Stimulated activated CD8-positive, alpha-beta memory T cell treated with anti-CD3 and anti-CD28 coated beads, Interleukin-4, amount 100 ng/mL, for 1 hour (primary cell): ENCODE measurements at regions not wholly inside any gene's neighbourhood (a gene's known extent, or its start where the extent isn't known, plus 50 kb on each side); places are given as distances from the start of the nearest gene placed in this dataset.
A peak's percentile ranks its signal among the peaks of the same experiment; 100 is the strongest.

Experiments used
- DNase-seq, 2 donors: peaks; one replicate each; pipeline ENCODE4 v3.0.0-alpha.2; 2020; ENCODE audit warnings: low read depth in 2 of 2, low spot score in 1 of 2

- DNase-seq: no peak
These were observed 105.6 kb upstream of the ARID2 start for GRCh38 chr12:45623940-45624339.

- no peak for DNase-seq
These were observed 102.5 kb upstream of the ARID2 start for GRCh38 chr12:45626965-45627364.

GRCh38 chr12:45627407-45628069, 102.0 kb upstream of the ARID2 start:
- DNase-seq: no peak

- no peak for DNase-seq
These were observed 100.2 kb upstream of the ARID2 start for GRCh38 chr12:45629292-45629691.

GRCh38 chr12:45633733-45634132, 95.8 kb upstream of the ARID2 start:
- no peak for DNase-seq

- no peak for DNase-seq
These were observed 95.1 kb upstream of the ARID2 start for GRCh38 chr12:45634273-45634917.

- DNase-seq: no peak
These were observed 92.3 kb upstream of the ARID2 start for GRCh38 chr12:45637242-45637641.

GRCh38 chr12:45637706-45638105, 91.8 kb upstream of the ARID2 start:
- no peak for DNase-seq

- DNase-seq: no peak
These were observed 91.1 kb upstream of the ARID2 start for GRCh38 chr12:45638386-45638785.

GRCh38 chr12:45644541-45644940, 85.0 kb upstream of the ARID2 start:
- no peak for DNase-seq

GRCh38 chr12:45646851-45647581, 82.5 kb upstream of the ARID2 start:
- no peak for DNase-seq

GRCh38 chr12:45648070-45648469, 81.4 kb upstream of the ARID2 start:
- no peak for DNase-seq

GRCh38 chr12:45651029-45651428, 78.5 kb upstream of the ARID2 start:
- DNase-seq: no peak

GRCh38 chr12:45654002-45654665, 75.4 kb upstream of the ARID2 start:
- DNase-seq: no peak

- DNase-seq: peak; percentile 2 to 22
These were observed 74.3 kb upstream of the ARID2 start for GRCh38 chr12:45655186-45655585.

GRCh38 chr12:45655743-45656142, 73.8 kb upstream of the ARID2 start:
- no peak for DNase-seq

GRCh38 chr12:45658020-45658419, 71.5 kb upstream of the ARID2 start:
- no peak for DNase-seq

- DNase-seq: no peak
These were observed 69.2 kb upstream of the ARID2 start for GRCh38 chr12:45660330-45660729.

GRCh38 chr12:45663455-45663854, 66.1 kb upstream of the ARID2 start:
- DNase-seq: no peak

GRCh38 chr12:45665941-45666340, 63.6 kb upstream of the ARID2 start:
- DNase-seq: no peak

- no peak for DNase-seq
These were observed 63.1 kb upstream of the ARID2 start for GRCh38 chr12:45666396-45666795.

GRCh38 chr12:45666816-45667215, 62.7 kb upstream of the ARID2 start:
- DNase-seq: no peak
